ENCODE measurements at regions not wholly inside any gene's neighbourhood (a gene's known extent, or its start where the extent isn't known, plus 50 kb on each side); places are given as distances from the start of the nearest gene placed in this dataset.

GRCh38 chr7:32169228-32169627, 99.0 kb upstream of the PDE1C start:
- DNase-seq, result no peak

DNA sequence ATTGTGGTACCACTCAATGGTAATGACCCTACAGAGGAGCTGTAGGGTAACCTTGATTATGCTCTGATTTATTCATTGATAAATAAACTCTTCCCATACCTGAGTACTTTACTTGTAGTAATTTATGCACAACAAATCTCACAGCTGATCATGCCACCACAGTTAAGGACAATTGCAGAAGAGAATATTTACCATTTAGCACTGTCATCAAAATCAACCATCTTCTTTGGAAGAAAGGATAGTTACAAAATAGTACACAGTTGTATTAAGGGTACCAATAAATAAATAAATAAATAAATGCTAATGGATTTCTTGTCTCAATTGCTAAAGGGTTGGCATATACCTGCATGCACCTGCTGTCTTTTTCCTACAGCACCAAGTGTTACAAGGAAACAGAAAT, 97.6 kb upstream of the PDE1C start:
- DNase-seq, result no peak

DNA sequence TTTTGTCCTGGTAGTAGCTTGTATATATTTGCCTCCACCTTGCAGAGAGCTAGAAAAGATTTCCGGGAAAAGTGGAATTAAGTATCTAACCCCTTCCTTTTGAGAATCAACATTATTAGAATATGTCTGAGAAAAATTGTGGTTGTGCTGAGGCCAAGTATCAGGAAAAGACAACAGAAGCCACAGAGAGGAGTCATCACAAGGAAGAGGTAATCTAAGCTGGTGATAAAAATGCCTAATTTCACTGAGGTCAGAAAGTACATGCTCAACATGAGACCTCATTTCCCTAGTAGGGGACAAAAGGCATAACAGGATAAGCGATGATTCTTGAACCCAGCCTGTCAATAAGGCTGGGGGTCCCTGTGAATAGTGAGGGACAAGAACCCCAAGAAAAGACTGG, 97.0 kb upstream of the PDE1C start:
- DNase-seq, result no peak

GRCh38 chr7:32164341-32164996, 94.3 kb upstream of the PDE1C start:
- no peak for DNase-seq

GRCh38 chr7:32163896-32164295, 93.7 kb upstream of the PDE1C start:
- no peak for DNase-seq

- no peak for DNase-seq
Observed at GRCh38 chr7:32163141-32163806, 93.1 kb upstream of the PDE1C start.

DNA sequence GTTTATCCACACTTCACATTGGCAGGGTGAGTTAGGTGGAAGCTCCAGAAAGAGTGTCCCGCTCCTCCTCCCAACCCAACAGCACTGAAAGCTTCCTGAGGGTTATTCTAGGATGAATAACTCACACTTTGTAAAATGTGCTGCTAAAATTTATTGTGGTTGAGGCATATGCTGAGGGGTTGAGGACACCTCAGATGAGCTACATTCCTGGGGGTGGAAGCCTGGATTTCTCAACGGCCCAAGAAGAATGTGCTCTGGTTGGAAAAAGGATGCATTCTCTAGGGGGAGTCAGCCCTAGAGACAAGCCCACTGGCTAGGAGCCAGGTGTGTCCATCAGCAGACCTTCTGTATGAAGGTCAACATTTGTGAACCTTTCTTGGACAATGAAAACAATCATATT, 91.5 kb upstream of the PDE1C start:
- DNase-seq, result no peak

GRCh38 chr7:32158751-32159745, 88.8 kb upstream of the PDE1C start:
- no peak for DNase-seq

DNA sequence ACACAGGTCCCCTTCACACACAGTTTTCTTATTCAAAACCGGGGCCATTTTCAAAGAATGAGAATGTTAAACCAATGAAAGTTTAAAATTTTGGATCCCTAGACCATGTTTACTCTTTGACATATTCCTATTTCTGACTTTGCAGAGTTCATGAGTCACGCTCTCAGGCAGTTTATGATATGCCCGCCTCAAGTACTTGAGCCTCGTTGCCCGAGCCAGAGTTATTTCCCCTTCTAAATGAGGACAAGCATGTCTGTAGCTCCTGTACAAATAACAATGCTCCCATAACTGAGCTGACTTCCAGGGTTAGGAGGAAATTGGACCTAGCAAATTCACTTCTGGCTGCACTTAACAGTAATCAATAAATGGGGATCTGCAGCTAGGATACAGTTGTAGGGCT, 87.9 kb upstream of the PDE1C start:
- DNase-seq, result no peak

- no peak for DNase-seq
Observed at GRCh38 chr7:32155712-32156111, 85.5 kb upstream of the PDE1C start.

DNA sequence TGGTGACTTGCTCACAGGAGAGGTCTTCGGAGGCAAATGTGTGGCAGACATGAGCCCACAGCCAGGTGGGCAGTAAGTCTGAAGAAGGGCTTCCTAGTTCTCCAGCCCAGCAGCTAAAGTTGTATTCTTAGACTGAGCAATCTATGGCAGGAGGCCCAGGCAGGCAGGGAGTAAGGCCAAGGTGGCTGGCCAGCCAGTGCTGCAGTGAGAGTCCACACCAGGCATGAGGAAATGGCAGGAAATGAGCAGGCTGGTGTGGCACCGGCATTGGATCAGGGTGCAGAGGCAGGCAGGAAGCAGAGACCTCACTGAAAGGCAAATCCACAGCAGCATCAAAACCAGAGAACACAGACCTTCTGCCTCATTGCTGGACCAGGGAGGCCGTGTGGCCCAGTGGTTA, 84.6 kb upstream of the PDE1C start:
- no peak for DNase-seq

- no peak for DNase-seq
Observed at GRCh38 chr7:32153006-32153405, 82.8 kb upstream of the PDE1C start.

DNA sequence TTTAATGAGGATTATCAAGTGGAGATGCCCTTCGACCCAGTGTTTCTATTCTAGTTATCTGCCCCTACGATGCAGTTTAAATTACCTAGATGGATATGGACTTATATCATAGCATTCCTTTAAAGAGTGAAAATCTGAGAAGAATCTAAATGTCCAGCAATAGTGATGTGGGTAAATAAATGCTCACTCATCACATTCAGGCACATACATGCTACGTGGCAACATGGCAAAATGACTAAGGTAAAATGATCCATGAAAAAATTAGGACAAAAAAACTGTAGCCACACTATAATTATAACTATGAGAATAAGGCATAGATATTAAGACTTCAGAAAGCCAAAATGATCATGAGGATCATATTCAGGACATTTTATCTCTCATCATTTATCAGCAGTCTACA, 82.4 kb upstream of the PDE1C start:
- no peak for DNase-seq

DNA sequence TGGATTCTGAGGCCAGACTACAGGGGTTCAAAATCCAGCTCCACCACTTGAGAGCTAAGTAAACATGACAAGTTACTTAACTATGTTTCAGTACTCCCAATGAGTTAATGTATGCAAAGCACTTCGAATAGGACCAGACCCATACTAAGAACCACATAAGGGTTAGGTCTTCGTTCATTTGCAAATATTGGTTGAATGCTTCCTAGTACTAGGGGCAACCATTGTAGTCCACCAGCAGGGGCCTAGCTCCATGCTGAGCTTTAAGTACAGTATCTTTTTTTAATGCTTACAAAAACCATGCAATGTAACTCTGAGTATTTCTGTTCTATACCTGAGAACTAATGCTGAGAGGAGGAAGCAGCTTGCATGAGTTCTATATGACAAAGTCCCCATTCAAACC, 80.4 kb upstream of the PDE1C start:
- no peak for DNase-seq

GRCh38 chr7:32150039-32150438, 79.8 kb upstream of the PDE1C start:
- DNase-seq, result no peak

GRCh38 chr7:32147546-32148268, 77.5 kb upstream of the PDE1C start:
- DNase-seq, result no peak

DNA sequence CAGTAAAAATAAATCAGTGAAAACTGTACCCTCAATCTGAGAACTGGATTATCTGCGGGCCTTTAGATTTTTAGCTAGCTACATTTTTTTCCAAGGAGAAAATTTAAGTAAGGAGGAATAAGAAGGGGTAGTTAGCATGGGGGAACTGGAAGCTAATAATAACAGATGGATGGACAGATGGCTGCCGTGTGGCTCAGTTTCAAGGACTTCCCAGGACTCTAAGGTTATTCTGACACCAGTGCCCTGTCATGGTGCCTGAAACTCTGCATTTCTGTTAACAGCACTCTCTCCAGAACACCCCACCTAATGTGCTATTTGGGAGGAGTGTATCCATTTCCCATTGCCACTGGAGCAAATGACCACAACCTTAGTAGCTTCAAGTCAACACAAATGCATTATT, 75.7 kb upstream of the PDE1C start:
- DNase-seq, result no peak

DNA sequence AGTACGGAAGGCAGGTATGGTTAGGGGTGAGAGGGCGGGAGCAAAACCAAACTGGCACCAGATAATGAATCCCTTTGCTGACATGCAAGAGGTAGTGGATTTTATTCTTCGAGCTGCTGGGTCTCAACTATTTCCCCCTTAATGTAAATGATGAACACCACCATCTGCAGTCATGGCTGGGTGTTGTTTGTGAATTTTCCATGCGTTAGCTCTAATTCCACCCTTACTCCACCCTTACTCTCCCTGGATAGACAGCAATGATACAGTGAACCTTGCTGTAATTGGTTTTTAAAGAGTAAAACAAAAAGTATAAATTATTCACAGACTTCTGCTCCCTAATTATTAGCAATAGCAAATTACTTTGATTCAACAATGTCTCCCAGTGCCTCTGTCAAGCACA, 74.5 kb upstream of the PDE1C start:
- DNase-seq, result no peak

DNA sequence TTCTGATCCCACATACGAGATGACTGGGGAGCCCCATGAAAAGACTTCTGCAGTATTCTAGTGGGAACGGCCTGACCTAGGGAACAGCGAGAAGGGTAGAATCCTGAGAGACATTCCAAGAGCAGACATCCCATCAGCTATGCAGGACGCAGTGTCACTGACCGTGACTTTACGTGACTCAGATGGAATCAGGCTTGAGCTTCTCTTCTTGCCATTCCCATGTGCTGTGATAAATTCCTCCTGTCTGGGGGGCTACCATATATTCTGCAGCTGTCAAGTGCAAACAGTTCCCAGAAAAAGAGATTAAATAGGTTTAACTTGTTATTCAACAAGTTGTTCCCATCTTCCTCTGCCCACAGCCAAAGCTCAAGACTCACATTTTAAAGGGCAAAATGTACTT, 73.1 kb upstream of the PDE1C start:
- DNase-seq, result no peak

- no peak for DNase-seq
Observed at GRCh38 chr7:32142649-32143048, 72.4 kb upstream of the PDE1C start.

DNA sequence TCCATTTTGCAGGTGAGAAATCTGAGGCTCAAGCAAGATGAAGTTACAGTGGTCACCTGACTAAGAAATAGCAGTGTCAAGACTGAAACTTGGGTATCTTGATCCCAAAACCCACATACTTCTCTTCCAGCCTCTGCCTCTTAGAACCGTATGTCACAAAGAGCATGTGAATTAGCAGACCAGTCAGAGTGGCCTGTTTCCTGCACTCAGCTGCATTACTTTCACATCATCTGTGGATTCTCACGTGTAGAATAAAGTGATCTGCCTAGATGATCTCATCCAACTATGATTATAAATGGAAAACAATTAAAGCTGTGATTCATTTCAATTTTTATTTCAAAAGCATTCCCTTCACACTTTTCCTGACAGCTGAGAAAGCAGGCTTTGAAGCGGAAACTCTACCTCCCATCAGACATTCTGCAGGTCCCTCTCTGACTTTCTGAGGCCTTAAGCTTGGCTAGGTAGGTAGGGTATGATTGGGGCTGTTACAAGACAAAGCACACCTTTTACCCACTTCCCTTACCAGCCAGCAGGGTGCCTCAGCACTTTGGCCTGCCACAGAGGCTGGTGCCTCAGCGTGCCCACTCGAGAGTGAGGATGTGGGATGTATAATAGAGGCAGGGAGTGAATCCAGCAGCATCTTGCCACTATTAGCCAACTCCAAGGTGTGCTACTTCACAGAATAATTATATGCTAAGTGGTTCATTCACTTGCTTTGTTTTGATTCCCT, 70.2 kb upstream of the PDE1C start:
- no peak for DNase-seq

- no peak for DNase-seq
Observed at GRCh38 chr7:32137059-32137458, 66.9 kb upstream of the PDE1C start.

All from NCI-H2081 treated with DMSO at 0.1 percent for 48 hours (cell line).